Chondrocyte (in vitro differentiated cells): ENCODE measurements at regions not wholly inside any gene's neighbourhood (a gene's known extent, or its start where the extent isn't known, plus 50 kb on each side); places are given as distances from the start of the nearest gene placed in this dataset.
A peak's percentile ranks its signal among the peaks of the same experiment; 100 is the strongest.

Source experiments
- DNase-seq: peaks from one replicate; pipeline ENCODE4 v3.0.0; 2021; ENCODE audit warnings: mixed read lengths, low spot score
- H3K27ac Mint-ChIP-seq: one replicate; pipeline ENCODE4 v1.8.0; 2021; ENCODE audit warnings: mild to moderate bottlenecking, moderate library complexity, mixed read lengths; ENCODE audit not compliant: unreplicated experiment
- H3K27me3 Mint-ChIP-seq: 2 replicates; pipeline ENCODE4 v1.8.0; 2021; ENCODE audit warnings: low read depth, mixed read lengths
- H3K36me3 Mint-ChIP-seq: 2 replicates; pipeline ENCODE4 v1.8.0; 2021; ENCODE audit warnings: low read depth, mixed read lengths
- H3K4me1 Mint-ChIP-seq: 2 replicates; pipeline ENCODE4 v1.8.0; 2021; ENCODE audit warnings: low read depth, mild to moderate bottlenecking, mixed read lengths
- H3K4me3 Mint-ChIP-seq: one replicate; pipeline ENCODE4 v1.8.0; 2021; ENCODE audit warnings: mild to moderate bottlenecking, moderate library complexity, mixed read lengths; ENCODE audit not compliant: unreplicated experiment
- H3K9me3 Mint-ChIP-seq: 2 replicates; pipeline ENCODE4 v1.8.0; 2021; ENCODE audit warnings: low read depth, mixed read lengths
- CTCF ChIP-seq: fragments of 200-600 bp; sonication (generic); IDR thresholded peaks from 2 replicates; pipeline ENCODE4 v1.5.0; 2021; ENCODE audit warnings: antibody characterized with exemption, mild to moderate bottlenecking, moderate library complexity

DNA sequence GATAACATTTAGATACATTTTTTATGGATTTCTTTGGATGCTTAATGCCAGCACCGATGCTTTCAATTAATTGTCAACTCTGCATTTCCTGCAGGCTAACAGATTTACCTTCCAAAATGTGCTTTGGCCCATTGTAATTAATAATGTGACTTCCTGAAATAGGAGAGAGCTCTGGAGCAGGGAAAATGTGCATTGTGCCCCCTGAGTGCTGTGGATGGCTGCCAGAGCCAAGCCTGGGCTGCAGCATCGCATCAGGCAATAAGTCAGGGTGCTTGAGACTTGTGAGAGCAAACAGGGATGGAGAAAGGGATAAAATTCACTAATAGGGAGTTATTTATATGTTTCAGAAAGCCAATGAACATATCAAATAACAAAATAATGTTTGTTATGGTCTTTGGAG, 133.8 kb downstream of the MOBP start:
- Mint-ChIP-seq H3K36me3 (no peaks in the 10 kb centered on the region), H3K4me1 (no peaks in the 10 kb centered on the region), H3K27ac (no peak overlapping the region), H3K4me3 (no peak overlapping the region), H3K27me3 (peaks cover 12% of the 10 kb centered on the region), H3K9me3 (peaks cover under 1% of the 10 kb centered on the region)
- no peak for DNase-seq
- no peak for TF ChIP-seq CTCF

GRCh38 chr3:39605837-39606236, 138.4 kb downstream of the MOBP start:
- TF ChIP-seq CTCF = no peak
- H3K27ac Mint-ChIP-seq = no peak overlapping the region
- H3K4me1 Mint-ChIP-seq = no peaks in the 10 kb centered on the region
- peaks cover 14% of the 10 kb centered on the region for H3K27me3 Mint-ChIP-seq
- H3K9me3 Mint-ChIP-seq = peaks cover 3% of the 10 kb centered on the region
- no peaks in the 10 kb centered on the region for H3K36me3 Mint-ChIP-seq
- DNase-seq = no peak
- no peak overlapping the region for H3K4me3 Mint-ChIP-seq

DNA sequence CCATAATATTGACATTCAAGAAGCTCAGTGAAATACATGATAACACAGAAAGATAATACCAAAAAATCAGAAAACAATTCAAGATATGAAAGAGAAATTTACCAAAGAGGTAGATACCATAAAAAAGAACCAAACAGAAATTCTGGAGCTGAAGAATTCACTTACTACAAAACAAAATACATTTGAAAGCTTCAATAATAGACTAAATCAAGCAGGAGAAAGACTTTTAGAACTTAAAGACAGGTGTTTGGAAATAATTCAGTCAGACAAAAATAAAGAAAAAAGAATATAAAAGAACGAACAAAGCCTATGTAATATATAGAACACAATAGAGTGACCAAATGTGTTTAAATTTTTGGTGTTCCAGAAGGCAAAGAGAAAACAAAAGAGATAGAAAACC, 158.7 kb downstream of the MOBP start:
- H3K4me1 Mint-ChIP-seq = no peaks in the 10 kb centered on the region
- H3K4me3 Mint-ChIP-seq = no peak overlapping the region
- DNase-seq = no peak
- peaks cover 31% of the 10 kb centered on the region for H3K27me3 Mint-ChIP-seq
- peaks cover 22% of the 10 kb centered on the region for H3K9me3 Mint-ChIP-seq
- H3K36me3 Mint-ChIP-seq = peaks cover 2% of the 10 kb centered on the region
- no peak overlapping the region for H3K27ac Mint-ChIP-seq
- TF ChIP-seq CTCF = no peak

GRCh38 chr3:39631136-39631535, 163.7 kb downstream of the MOBP start:
- H3K27me3 Mint-ChIP-seq = peaks cover 13% of the 10 kb centered on the region
- no peaks in the 10 kb centered on the region for H3K36me3 Mint-ChIP-seq
- no peak overlapping the region for H3K27ac Mint-ChIP-seq
- no peak overlapping the region for H3K4me3 Mint-ChIP-seq
- H3K4me1 Mint-ChIP-seq = no peaks in the 10 kb centered on the region
- DNase-seq = no peak
- peaks cover 16% of the 10 kb centered on the region for H3K9me3 Mint-ChIP-seq
- TF ChIP-seq CTCF = no peak

DNA sequence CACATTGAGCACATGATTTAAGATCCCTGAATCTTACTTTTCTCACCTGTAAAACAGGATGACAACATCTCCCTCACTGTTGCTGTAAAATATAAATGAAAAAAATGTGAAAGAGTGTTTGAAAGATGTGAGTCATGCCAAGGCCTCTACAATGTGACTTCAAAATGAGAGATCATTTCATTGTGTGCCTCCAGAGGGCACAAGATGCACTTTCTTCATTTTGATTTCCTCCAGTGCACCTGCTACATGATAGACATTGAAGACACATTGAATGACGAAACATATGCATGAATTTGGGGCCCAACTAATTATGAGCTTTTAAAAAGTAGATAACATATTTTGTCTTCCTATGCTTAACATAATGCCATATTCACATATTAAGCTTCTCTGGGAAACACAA, 170.3 kb downstream of the MOBP start:
- DNase-seq = no peak
- Mint-ChIP-seq H3K36me3 (no peaks in the 10 kb centered on the region), H3K4me3 (no peak overlapping the region), H3K9me3 (no peaks in the 10 kb centered on the region), H3K27ac (no peak overlapping the region), H3K27me3 (no peaks in the 10 kb centered on the region), H3K4me1 (peaks cover 9% of the 10 kb centered on the region)
- peak; percentile 50 for TF ChIP-seq CTCF
